H1 (cell line): ENCODE measurements at regions not wholly inside any gene's neighbourhood (a gene's known extent, or its start where the extent isn't known, plus 50 kb on each side); places are given as distances from the start of the nearest gene placed in this dataset.

Source experiments
- CBX5 ChIP-seq: fragments of 300-800, 300-1000 bp; sonication (generic); IDR thresholded peaks from 2 replicates; pipeline ENCODE4 v1.7.1; 2016; ENCODE audit warnings: antibody characterized with exemption, low read length, low read depth
- CBX8 ChIP-seq: fragments of 300-800, 300-1000 bp; sonication (generic); IDR thresholded peaks from 2 replicates; pipeline ENCODE4 v1.7.1; 2016; ENCODE audit warnings: low read depth, low read length, borderline replicate concordance
- CTCF ChIP-seq, 3 experiments: IDR thresholded peaks; 1 replicate in 2 of 3; 2 replicates in 1 of 3; pipeline versions ENCODE4 v1.5.1 to v1.6.1; 2011; ENCODE audit warnings: low read length in 3 of 3, mild to moderate bottlenecking in 3 of 3, inconsistent platforms in 2 of 3, low read depth in 1 of 3, moderate library complexity in 1 of 3; ENCODE audit not compliant: insufficient read depth in 1 of 3; ENCODE audit errors: control extremely low read depth in 1 of 3
- GABPA ChIP-seq: IDR thresholded peaks from 2 replicates; pipeline ENCODE4 v1.6.1; 2011; ENCODE audit warnings: mild to moderate bottlenecking, low read length, moderate library complexity, borderline replicate concordance; ENCODE audit not compliant: insufficient read depth
- GTF2F1 ChIP-seq: IDR thresholded peaks from 2 replicates; pipeline ENCODE4 v1.6.1; 2012; ENCODE audit warnings: low read depth, low read length, improper control_type of control experiment, borderline replicate concordance
- HDAC6 ChIP-seq: IDR thresholded peaks from one replicate; pipeline ENCODE4 v1.7.1; 2012; ENCODE audit warnings: low read depth, mild to moderate bottlenecking, inconsistent platforms, low read length, moderate library complexity
- RFX5 ChIP-seq: IDR thresholded peaks from 2 replicates; pipeline ENCODE4 v1.6.1; 2011; ENCODE audit warnings: low read depth, low read length, improper control_type of control experiment, borderline replicate concordance
- SIRT6 ChIP-seq: IDR thresholded peaks from one replicate; pipeline ENCODE4 v1.7.1; 2012; ENCODE audit warnings: low read length, inconsistent platforms
- SIX5 ChIP-seq: IDR thresholded peaks from 2 replicates; pipeline ENCODE4 v1.6.1; 2011; ENCODE audit warnings: mild to moderate bottlenecking, low read depth, low read length
- SRF ChIP-seq: IDR thresholded peaks from 2 replicates; pipeline ENCODE4 v1.6.1; 2011; ENCODE audit warnings: mild to moderate bottlenecking, low read depth, low read length, moderate library complexity

- TF ChIP-seq CTCF (IDR thresholded peaks at IDR 0.05; ENCODE audit: control extremely low read depth in 1 of 3, insufficient read depth in 1 of 3, low read depth in 1 of 3, low read length in 3 of 3) (no peak), SIX5 (no peak), CBX5 (no peak), SRF (no peak), SIRT6 (no peak), CBX8 (no peak), RFX5 (no peak), GTF2F1 (no peak), GABPA (no peak), HDAC6 (no peak)
Measured at GRCh38 chr4:85391589-85392410, 83.2 kb upstream of the ARHGAP24 start (continued).
